Activated CD4-positive, CD25-positive, alpha-beta regulatory T cell treated with anti-CD3 and anti-CD28 coated beads, Interleukin-2, amount 50 U/mL, for 72 hours (primary cell): ENCODE measurements at regions not wholly inside any gene's neighbourhood (a gene's known extent, or its start where the extent isn't known, plus 50 kb on each side); places are given as distances from the start of the nearest gene placed in this dataset.

Source experiments
- DNase-seq: peaks from one replicate; pipeline ENCODE4 v3.0.0; 2021

GRCh38 chr3:14318646-14319045 lies 83.8 kb upstream of the SLC6A6 start:
- DNase-seq, result no peak

- no peak for DNase-seq
Observed at GRCh38 chr3:14319654-14320182, 82.7 kb upstream of the SLC6A6 start.

GRCh38 chr3:14320219-14320618 lies 82.2 kb upstream of the SLC6A6 start:
- DNase-seq, result no peak

- DNase-seq, result no peak
Observed at GRCh38 chr3:14322001-14322400, 80.4 kb upstream of the SLC6A6 start.

- no peak for DNase-seq
Observed at GRCh38 chr3:14322667-14323295, 79.6 kb upstream of the SLC6A6 start.

GRCh38 chr3:14323401-14324223 lies 78.8 kb upstream of the SLC6A6 start:
- no peak for DNase-seq

- DNase-seq, result no peak
Observed at GRCh38 chr3:14324224-14324944, 78.0 kb upstream of the SLC6A6 start.

- DNase-seq, result no peak
Observed at GRCh38 chr3:14328422-14328821, 74.0 kb upstream of the SLC6A6 start.

- no peak for DNase-seq
Observed at GRCh38 chr3:14329116-14329830, 73.1 kb upstream of the SLC6A6 start.

GRCh38 chr3:14329842-14330241 lies 72.6 kb upstream of the SLC6A6 start:
- DNase-seq, result no peak

- DNase-seq, result no peak
Observed at GRCh38 chr3:14330508-14330907, 71.9 kb upstream of the SLC6A6 start.

- DNase-seq, result no peak
Observed at GRCh38 chr3:14331251-14331650, 71.2 kb upstream of the SLC6A6 start.

- no peak for DNase-seq
Observed at GRCh38 chr3:14332392-14332791, 70.0 kb upstream of the SLC6A6 start.

- no peak for DNase-seq
Observed at GRCh38 chr3:14333215-14333614, 69.2 kb upstream of the SLC6A6 start.

GRCh38 chr3:14333621-14334020 lies 68.8 kb upstream of the SLC6A6 start:
- DNase-seq, result no peak

- no peak for DNase-seq
Observed at GRCh38 chr3:14334136-14334535, 68.3 kb upstream of the SLC6A6 start.

GRCh38 chr3:14334936-14335335 lies 67.5 kb upstream of the SLC6A6 start:
- DNase-seq, result no peak

GRCh38 chr3:14335774-14336748 lies 66.3 kb upstream of the SLC6A6 start:
- no peak for DNase-seq

GRCh38 chr3:14336749-14337598 lies 65.4 kb upstream of the SLC6A6 start:
- no peak for DNase-seq

GRCh38 chr3:14337828-14338227 lies 64.6 kb upstream of the SLC6A6 start:
- DNase-seq, result no peak

GRCh38 chr3:14338242-14338641 lies 64.2 kb upstream of the SLC6A6 start:
- DNase-seq, result no peak
